ENCODE measurements at regions not wholly inside any gene's neighbourhood (a gene's known extent, or its start where the extent isn't known, plus 50 kb on each side); places are given as distances from the start of the nearest gene placed in this dataset.

DNA sequence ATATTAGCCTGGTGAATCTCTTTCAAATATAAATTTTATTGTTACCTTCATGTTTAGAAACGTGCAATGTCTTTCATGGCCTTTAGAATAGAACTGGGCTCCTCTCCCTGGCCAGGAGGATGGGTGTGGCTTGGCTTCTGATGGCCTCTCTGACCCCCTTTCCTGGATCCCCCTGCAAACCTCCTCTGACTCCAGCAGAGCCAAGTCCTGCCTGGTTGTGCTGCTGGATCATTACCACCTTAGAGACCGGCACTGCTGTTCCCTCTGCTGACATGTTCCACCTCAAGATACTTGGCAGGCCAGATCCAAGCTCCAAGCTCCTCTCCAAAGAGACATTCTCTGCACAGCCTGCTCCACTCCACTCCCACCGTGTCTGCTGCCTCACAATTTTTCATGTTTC, 823.8 kb upstream of the HS6ST1 start:
- no peaks in the 10 kb centered on the region for H3K36me3 ChIP-seq (ENCODE audit: control insufficient read depth, insufficient read depth, low read length)
- Mint-ChIP-seq H3K9me3 (ENCODE audit: unreplicated experiment) (peaks cover 9% of the 10 kb centered on the region), H3K4me1 (ENCODE audit: low read depth, unreplicated experiment) (no peaks in the 10 kb centered on the region), H3K27me3 (ENCODE audit: insufficient read depth, unreplicated experiment) (peaks cover 9% of the 10 kb centered on the region), H3K27ac (ENCODE audit: unreplicated experiment) (no peak overlapping the region), H3K4me3 (ENCODE audit: unreplicated experiment) (no peak overlapping the region), H3K36me3 (ENCODE audit: insufficient read depth, unreplicated experiment) (no peaks in the 10 kb centered on the region)
- no peaks in the 10 kb centered on the region for H3K4me1 ChIP-seq
- H3K27me3 ChIP-seq (replicated peaks; ENCODE audit: control insufficient read depth, insufficient read depth, low read length) = no peaks in the 10 kb centered on the region
- no TSS peak for BruUV-seq (replicated peaks)
- TF ChIP-seq, protein P1, sequence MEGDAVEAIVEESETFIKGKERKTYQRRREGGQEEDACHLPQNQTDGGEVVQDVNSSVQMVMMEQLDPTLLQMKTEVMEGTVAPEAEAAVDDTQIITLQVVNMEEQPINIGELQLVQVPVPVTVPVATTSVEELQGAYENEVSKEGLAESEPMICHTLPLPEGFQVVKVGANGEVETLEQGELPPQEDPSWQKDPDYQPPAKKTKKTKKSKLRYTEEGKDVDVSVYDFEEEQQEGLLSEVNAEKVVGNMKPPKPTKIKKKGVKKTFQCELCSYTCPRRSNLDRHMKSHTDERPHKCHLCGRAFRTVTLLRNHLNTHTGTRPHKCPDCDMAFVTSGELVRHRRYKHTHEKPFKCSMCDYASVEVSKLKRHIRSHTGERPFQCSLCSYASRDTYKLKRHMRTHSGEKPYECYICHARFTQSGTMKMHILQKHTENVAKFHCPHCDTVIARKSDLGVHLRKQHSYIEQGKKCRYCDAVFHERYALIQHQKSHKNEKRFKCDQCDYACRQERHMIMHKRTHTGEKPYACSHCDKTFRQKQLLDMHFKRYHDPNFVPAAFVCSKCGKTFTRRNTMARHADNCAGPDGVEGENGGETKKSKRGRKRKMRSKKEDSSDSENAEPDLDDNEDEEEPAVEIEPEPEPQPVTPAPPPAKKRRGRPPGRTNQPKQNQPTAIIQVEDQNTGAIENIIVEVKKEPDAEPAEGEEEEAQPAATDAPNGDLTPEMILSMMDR (IDR thresholded peaks at IDR 0.05; ENCODE audit: insufficient read depth in 1 of 2, low read depth in 1 of 2, low read length in 1 of 2, severe bottlenecking in 1 of 2, unreplicated experiment in 1 of 2) = no peak
- no peak overlapping the region for H3K4me3 ChIP-seq (ENCODE audit: low read depth, low read length)
- intact Hi-C loops (cut with micrococcal nuclease; ENCODE audit: unreplicated experiment) = no loop called here
- 0 out of 2 replicates have a peak, but pooled peaks cover 3% of the 10 kb centered on the region for H3K9me3 ChIP-seq
- ChIA-PET CTCF (no interaction called here), POLR2A (no interaction called here)
- DNase-seq = no peak

DNA sequence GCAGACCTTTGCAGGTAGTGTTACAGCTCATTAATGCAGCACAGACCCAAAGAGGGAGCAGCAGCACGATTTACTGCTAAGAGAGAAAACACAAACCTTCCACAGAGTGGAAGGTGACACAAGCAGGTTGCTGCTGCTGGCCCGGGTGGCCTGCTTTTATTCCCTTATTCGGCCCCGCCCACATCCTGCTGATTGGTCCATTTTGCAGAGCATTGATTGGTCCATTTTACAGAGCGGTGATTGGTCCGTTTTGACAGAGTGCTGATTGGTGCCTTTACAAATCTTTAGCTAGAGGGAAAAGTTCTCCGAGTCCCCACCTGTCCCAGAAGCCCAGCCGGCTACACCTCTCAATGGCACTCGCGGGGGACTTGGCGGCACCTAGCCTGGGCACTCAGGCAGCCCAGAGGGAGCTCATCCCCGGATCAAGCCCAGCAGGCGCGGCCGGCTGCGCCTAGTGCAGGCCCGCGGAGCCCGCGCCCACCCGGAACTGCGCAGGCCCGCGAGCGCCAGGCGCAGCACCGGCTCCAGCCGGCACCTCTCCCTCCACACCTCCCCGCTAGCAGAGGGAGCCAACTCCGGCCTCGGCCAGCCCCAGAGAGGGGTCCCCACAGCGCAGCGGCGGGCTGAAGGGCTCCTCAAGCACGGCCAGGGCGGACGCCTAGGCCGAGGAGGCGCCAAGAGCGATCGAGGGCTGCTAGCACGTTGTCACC, 825.6 kb upstream of the HS6ST1 start:
- CTCF ChIA-PET = no interaction called here
- H3K36me3 Mint-ChIP-seq (ENCODE audit: insufficient read depth, unreplicated experiment) = no peaks in the 10 kb centered on the region
- intact Hi-C loops (cut with micrococcal nuclease; ENCODE audit: unreplicated experiment) = no loop called here
- no TSS peak for BruUV-seq (replicated peaks)
- H3K9me3 ChIP-seq = peaks cover 5% of the 10 kb centered on the region; the same call in 1 of the 2 replicates
- no peaks in the 10 kb centered on the region for H3K36me3 ChIP-seq (ENCODE audit: control insufficient read depth, insufficient read depth, low read length)
- no peaks in the 10 kb centered on the region for H3K4me1 Mint-ChIP-seq (ENCODE audit: low read depth, unreplicated experiment)
- H3K4me1 ChIP-seq = no peaks in the 10 kb centered on the region
- POLR2A ChIA-PET = no interaction called here
- H3K27me3 ChIP-seq (replicated peaks; ENCODE audit: control insufficient read depth, insufficient read depth, low read length) = no peaks in the 10 kb centered on the region
- no peak overlapping the region for H3K4me3 Mint-ChIP-seq (ENCODE audit: unreplicated experiment)
- DNase-seq = no peak
- H3K27ac Mint-ChIP-seq (ENCODE audit: unreplicated experiment) = no peak overlapping the region
- peaks cover 6% of the 10 kb centered on the region for H3K27me3 Mint-ChIP-seq (ENCODE audit: insufficient read depth, unreplicated experiment)
- TF ChIP-seq, protein P1 (IDR thresholded peaks at IDR 0.05; ENCODE audit: insufficient read depth in 1 of 2, low read depth in 1 of 2, low read length in 1 of 2, severe bottlenecking in 1 of 2, unreplicated experiment in 1 of 2) = no peak
- no peak overlapping the region for H3K4me3 ChIP-seq (ENCODE audit: low read depth, low read length)
- H3K9me3 Mint-ChIP-seq (ENCODE audit: unreplicated experiment) = peaks cover 15% of the 10 kb centered on the region

DNA sequence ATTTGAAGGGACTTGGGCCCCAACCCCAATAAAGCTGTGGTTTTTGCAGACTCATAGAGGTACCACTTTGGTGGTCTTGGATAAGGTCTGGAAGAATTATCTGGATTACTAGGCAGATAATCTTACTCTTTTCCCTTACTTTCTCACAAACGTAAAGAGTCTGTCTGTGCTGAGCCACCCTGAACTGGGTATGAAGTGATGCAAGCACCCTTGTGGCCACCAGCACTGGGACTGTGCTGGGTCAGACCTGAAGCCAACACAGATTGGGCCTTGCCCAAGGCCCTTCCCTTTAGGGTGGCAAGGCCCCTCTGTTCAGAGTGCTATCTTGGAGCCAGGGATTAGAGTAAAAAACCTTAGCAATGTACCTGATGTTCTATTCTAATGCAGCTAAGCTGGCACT, 827.0 kb upstream of the RAB6C start:
- peaks cover 11% of the 10 kb centered on the region for H3K4me1 ChIP-seq
- BruUV-seq (replicated peaks) = no TSS peak
- Mint-ChIP-seq H3K27me3 (ENCODE audit: insufficient read depth, unreplicated experiment) (no peaks in the 10 kb centered on the region), H3K4me3 (ENCODE audit: unreplicated experiment) (no peak overlapping the region), H3K36me3 (ENCODE audit: insufficient read depth, unreplicated experiment) (no peaks in the 10 kb centered on the region), H3K27ac (ENCODE audit: unreplicated experiment) (no peak overlapping the region), H3K4me1 (ENCODE audit: low read depth, unreplicated experiment) (peaks cover 14% of the 10 kb centered on the region), H3K9me3 (ENCODE audit: unreplicated experiment) (peaks cover 30% of the 10 kb centered on the region)
- POLR2A ChIA-PET = no interaction called here
- H3K9me3 ChIP-seq = peaks cover 2% of the 10 kb centered on the region; the same call in 1 of the 2 replicates
- TF ChIP-seq, protein P1 (IDR thresholded peaks at IDR 0.05; ENCODE audit: insufficient read depth in 1 of 2, low read depth in 1 of 2, low read length in 1 of 2, severe bottlenecking in 1 of 2, unreplicated experiment in 1 of 2) = no peak
- CTCF ChIA-PET = no interaction called here
- no peak for DNase-seq
- H3K4me3 ChIP-seq (ENCODE audit: low read depth, low read length) = no peak overlapping the region
- intact Hi-C loops (cut with micrococcal nuclease; ENCODE audit: unreplicated experiment) = no loop called here
- no peaks in the 10 kb centered on the region for H3K27me3 ChIP-seq (replicated peaks; ENCODE audit: control insufficient read depth, insufficient read depth, low read length)
- no peaks in the 10 kb centered on the region for H3K36me3 ChIP-seq (ENCODE audit: control insufficient read depth, insufficient read depth, low read length)

All from Caco-2 (cell line).